ENCODE measurements at regions not wholly inside any gene's neighbourhood (a gene's known extent, or its start where the extent isn't known, plus 50 kb on each side); places are given as distances from the start of the nearest gene placed in this dataset.
"Not testable (repeated sequence)": the region's sequence is repeated elsewhere in the genome, so short reads cannot be mapped to it uniquely, and the experiment has no call there.

- H3K4me1 ChIP-seq (ENCODE audit: control insufficient read depth in 3 of 3, insufficient read depth in 3 of 3, low read length in 3 of 3) = no peaks in the 10 kb centered on the region
- H3K27me3 ChIP-seq (ENCODE audit: control insufficient read depth in 3 of 3, insufficient read depth in 3 of 3, low read length in 3 of 3) = no peaks in the 10 kb centered on the region
- no peaks in the 10 kb centered on the region for H3K9me3 ChIP-seq (ENCODE audit: control insufficient read depth in 3 of 3, low read length in 3 of 3)
- H3K27ac ChIP-seq (ENCODE audit: low read depth, low read length) = no peak overlapping the region
- no peak overlapping the region for H3K4me3 ChIP-seq (ENCODE audit: low read length in 3 of 3)
- no peak overlapping the region for H3K9ac ChIP-seq (ENCODE audit: low read depth in 1 of 3, low read length in 3 of 3)
- H3K36me3 ChIP-seq (ENCODE audit: control insufficient read depth in 3 of 3, insufficient read depth in 3 of 3, low read length in 3 of 3) = no peaks in the 10 kb centered on the region
Measured at GRCh38 chr2:17226941-17227490, 291.2 kb downstream of the RAD51AP2 start.

- Histone ChIP-seq H3K27ac (ENCODE audit: low read depth, low read length) (no peak overlapping the region), H3K9me3 (ENCODE audit: control insufficient read depth in 3 of 3, low read length in 3 of 3) (no peaks in the 10 kb centered on the region), H3K36me3 (ENCODE audit: control insufficient read depth in 3 of 3, insufficient read depth in 3 of 3, low read length in 3 of 3) (no peaks in the 10 kb centered on the region), H3K9ac (ENCODE audit: low read depth in 1 of 3, low read length in 3 of 3) (no peak overlapping the region), H3K4me1 (ENCODE audit: control insufficient read depth in 3 of 3, insufficient read depth in 3 of 3, low read length in 3 of 3) (no peaks in the 10 kb centered on the region), H3K4me3 (ENCODE audit: low read length in 3 of 3) (no peak overlapping the region), H3K27me3 (ENCODE audit: control insufficient read depth in 3 of 3, insufficient read depth in 3 of 3, low read length in 3 of 3) (no peaks in the 10 kb centered on the region)
Measured at GRCh38 chr2:17223211-17223610, 295.0 kb downstream of the RAD51AP2 start.

- H3K4me3 ChIP-seq (ENCODE audit: low read length in 3 of 3) = no peak overlapping the region
Measured at GRCh38 chr2:17208511-17208910, 309.7 kb downstream of the RAD51AP2 start.

GRCh38 chr2:17206771-17207170, 311.5 kb downstream of the RAD51AP2 start:
- H3K4me3 ChIP-seq (ENCODE audit: low read length in 3 of 3) = no peak overlapping the region
- no peaks in the 10 kb centered on the region for H3K4me1 ChIP-seq (ENCODE audit: control insufficient read depth in 3 of 3, insufficient read depth in 3 of 3, low read length in 3 of 3)
- no peaks in the 10 kb centered on the region for H3K27me3 ChIP-seq (ENCODE audit: control insufficient read depth in 3 of 3, insufficient read depth in 3 of 3, low read length in 3 of 3)
- no peak overlapping the region for H3K9ac ChIP-seq (ENCODE audit: low read depth in 1 of 3, low read length in 3 of 3)
- H3K9me3 ChIP-seq (ENCODE audit: control insufficient read depth in 3 of 3, low read length in 3 of 3) = no peaks in the 10 kb centered on the region
- H3K27ac ChIP-seq (ENCODE audit: low read depth, low read length) = no peak overlapping the region
- H3K36me3 ChIP-seq (ENCODE audit: control insufficient read depth in 3 of 3, insufficient read depth in 3 of 3, low read length in 3 of 3) = no peaks in the 10 kb centered on the region

More at GRCh38 chr2:17208511-17208910, 309.7 kb downstream of the RAD51AP2 start:
- Histone ChIP-seq H3K4me1 (ENCODE audit: control insufficient read depth in 3 of 3, insufficient read depth in 3 of 3, low read length in 3 of 3) (no peaks in the 10 kb centered on the region), H3K36me3 (ENCODE audit: control insufficient read depth in 3 of 3, insufficient read depth in 3 of 3, low read length in 3 of 3) (no peaks in the 10 kb centered on the region), H3K9ac (ENCODE audit: low read depth in 1 of 3, low read length in 3 of 3) (no peak overlapping the region), H3K27me3 (ENCODE audit: control insufficient read depth in 3 of 3, insufficient read depth in 3 of 3, low read length in 3 of 3) (no peaks in the 10 kb centered on the region), H3K9me3 (ENCODE audit: control insufficient read depth in 3 of 3, low read length in 3 of 3) (no peaks in the 10 kb centered on the region), H3K27ac (ENCODE audit: low read depth, low read length) (no peak overlapping the region)

GRCh38 chr2:17204214-17204613, 314.0 kb downstream of the RAD51AP2 start:
- H3K9ac ChIP-seq (ENCODE audit: low read depth in 1 of 3, low read length in 3 of 3); H3K9me3 ChIP-seq (ENCODE audit: control insufficient read depth in 3 of 3, low read length in 3 of 3); H3K4me1 ChIP-seq (ENCODE audit: control insufficient read depth in 3 of 3, insufficient read depth in 3 of 3, low read length in 3 of 3); H3K4me3 ChIP-seq (ENCODE audit: low read length in 3 of 3); H3K36me3 ChIP-seq (ENCODE audit: control insufficient read depth in 3 of 3, insufficient read depth in 3 of 3, low read length in 3 of 3); H3K27me3 ChIP-seq (ENCODE audit: control insufficient read depth in 3 of 3, insufficient read depth in 3 of 3, low read length in 3 of 3); H3K27ac ChIP-seq (ENCODE audit: low read depth, low read length): not testable (repeated sequence)

- H3K27me3 ChIP-seq (ENCODE audit: control insufficient read depth in 3 of 3, insufficient read depth in 3 of 3, low read length in 3 of 3); H3K4me1 ChIP-seq (ENCODE audit: control insufficient read depth in 3 of 3, insufficient read depth in 3 of 3, low read length in 3 of 3); H3K36me3 ChIP-seq (ENCODE audit: control insufficient read depth in 3 of 3, insufficient read depth in 3 of 3, low read length in 3 of 3); H3K27ac ChIP-seq (ENCODE audit: low read depth, low read length); H3K9ac ChIP-seq (ENCODE audit: low read depth in 1 of 3, low read length in 3 of 3); H3K4me3 ChIP-seq (ENCODE audit: low read length in 3 of 3); H3K9me3 ChIP-seq (ENCODE audit: control insufficient read depth in 3 of 3, low read length in 3 of 3): not testable (repeated sequence)
Measured at GRCh38 chr2:17202628-17203027, 315.6 kb downstream of the RAD51AP2 start.

- no peak overlapping the region for H3K4me3 ChIP-seq (ENCODE audit: low read length in 3 of 3)
- H3K4me1 ChIP-seq (ENCODE audit: control insufficient read depth in 3 of 3, insufficient read depth in 3 of 3, low read length in 3 of 3) = no peaks in the 10 kb centered on the region
- no peaks in the 10 kb centered on the region for H3K36me3 ChIP-seq (ENCODE audit: control insufficient read depth in 3 of 3, insufficient read depth in 3 of 3, low read length in 3 of 3)
- H3K27me3 ChIP-seq (ENCODE audit: control insufficient read depth in 3 of 3, insufficient read depth in 3 of 3, low read length in 3 of 3) = peaks cover 0 to 4% (median 0%) of the 10 kb centered on the region in 3 donors
- no peak overlapping the region for H3K9ac ChIP-seq (ENCODE audit: low read depth in 1 of 3, low read length in 3 of 3)
- H3K27ac ChIP-seq (ENCODE audit: low read depth, low read length) = no peak overlapping the region
- H3K9me3 ChIP-seq (ENCODE audit: control insufficient read depth in 3 of 3, low read length in 3 of 3) = no peaks in the 10 kb centered on the region
Measured at GRCh38 chr2:17199741-17200140, 318.5 kb downstream of the RAD51AP2 start.

- H3K36me3 ChIP-seq (ENCODE audit: control insufficient read depth in 3 of 3, insufficient read depth in 3 of 3, low read length in 3 of 3) = no peaks in the 10 kb centered on the region
- H3K9ac ChIP-seq (ENCODE audit: low read depth in 1 of 3, low read length in 3 of 3) = no peak overlapping the region
- H3K9me3 ChIP-seq (ENCODE audit: control insufficient read depth in 3 of 3, low read length in 3 of 3) = no peaks in the 10 kb centered on the region
- H3K4me1 ChIP-seq (ENCODE audit: control insufficient read depth in 3 of 3, insufficient read depth in 3 of 3, low read length in 3 of 3) = no peaks in the 10 kb centered on the region
- no peak overlapping the region for H3K27ac ChIP-seq (ENCODE audit: low read depth, low read length)
- no peak overlapping the region for H3K4me3 ChIP-seq (ENCODE audit: low read length in 3 of 3)
- H3K27me3 ChIP-seq (ENCODE audit: control insufficient read depth in 3 of 3, insufficient read depth in 3 of 3, low read length in 3 of 3) = peaks cover 0 to 4% (median 0%) of the 10 kb centered on the region in 3 donors
Measured at GRCh38 chr2:17196380-17196779, 321.9 kb downstream of the RAD51AP2 start.

- H3K27ac ChIP-seq (ENCODE audit: low read depth, low read length) = no peak overlapping the region
- no peak overlapping the region for H3K4me3 ChIP-seq (ENCODE audit: low read length in 3 of 3)
- no peaks in the 10 kb centered on the region for H3K4me1 ChIP-seq (ENCODE audit: control insufficient read depth in 3 of 3, insufficient read depth in 3 of 3, low read length in 3 of 3)
- peaks cover 0 to 4% (median 0%) of the 10 kb centered on the region in 3 donors for H3K27me3 ChIP-seq (ENCODE audit: control insufficient read depth in 3 of 3, insufficient read depth in 3 of 3, low read length in 3 of 3)
- H3K9me3 ChIP-seq (ENCODE audit: control insufficient read depth in 3 of 3, low read length in 3 of 3) = no peaks in the 10 kb centered on the region
- no peaks in the 10 kb centered on the region for H3K36me3 ChIP-seq (ENCODE audit: control insufficient read depth in 3 of 3, insufficient read depth in 3 of 3, low read length in 3 of 3)
- H3K9ac ChIP-seq (ENCODE audit: low read depth in 1 of 3, low read length in 3 of 3) = no peak overlapping the region
Measured at GRCh38 chr2:17195016-17195415, 323.2 kb downstream of the RAD51AP2 start.

GRCh38 chr2:17194083-17194482, 324.2 kb downstream of the RAD51AP2 start:
- peaks cover 0 to 4% (median 0%) of the 10 kb centered on the region in 3 donors for H3K27me3 ChIP-seq (ENCODE audit: control insufficient read depth in 3 of 3, insufficient read depth in 3 of 3, low read length in 3 of 3)
- H3K4me3 ChIP-seq (ENCODE audit: low read length in 3 of 3) = no peak overlapping the region
- H3K4me1 ChIP-seq (ENCODE audit: control insufficient read depth in 3 of 3, insufficient read depth in 3 of 3, low read length in 3 of 3) = no peaks in the 10 kb centered on the region
- no peaks in the 10 kb centered on the region for H3K36me3 ChIP-seq (ENCODE audit: control insufficient read depth in 3 of 3, insufficient read depth in 3 of 3, low read length in 3 of 3)
- no peak overlapping the region for H3K9ac ChIP-seq (ENCODE audit: low read depth in 1 of 3, low read length in 3 of 3)
- H3K27ac ChIP-seq (ENCODE audit: low read depth, low read length) = no peak overlapping the region
- no peaks in the 10 kb centered on the region for H3K9me3 ChIP-seq (ENCODE audit: control insufficient read depth in 3 of 3, low read length in 3 of 3)

All from skeletal muscle tissue (tissue), 3 donors.